C1 segment of cervical spinal cord (tissue), 14 donors: ENCODE measurements at regions not wholly inside any gene's neighbourhood (a gene's known extent, or its start where the extent isn't known, plus 50 kb on each side); places are given as distances from the start of the nearest gene placed in this dataset.
A peak's percentile ranks its signal among the peaks of the same experiment; 100 is the strongest.
"Not testable (repeated sequence)": the region's sequence is repeated elsewhere in the genome, so short reads cannot be mapped to it uniquely, and the experiment has no call there.

Experiments
- DNase-seq, 14 donors: peaks; one replicate each; lab custom pipeline; 2025; lab: John Stamatoyannopoulos, UW

GRCh38 chr3:34449305-34449704, 650.9 kb downstream of the PDCD6IP start:
- DNase-seq = no peak

- no peak for DNase-seq
Observed at GRCh38 chr3:34463414-34463813, 665.0 kb downstream of the PDCD6IP start.

- DNase-seq = no peak
Observed at GRCh38 chr3:34464646-34465045, 666.2 kb downstream of the PDCD6IP start.

DNA sequence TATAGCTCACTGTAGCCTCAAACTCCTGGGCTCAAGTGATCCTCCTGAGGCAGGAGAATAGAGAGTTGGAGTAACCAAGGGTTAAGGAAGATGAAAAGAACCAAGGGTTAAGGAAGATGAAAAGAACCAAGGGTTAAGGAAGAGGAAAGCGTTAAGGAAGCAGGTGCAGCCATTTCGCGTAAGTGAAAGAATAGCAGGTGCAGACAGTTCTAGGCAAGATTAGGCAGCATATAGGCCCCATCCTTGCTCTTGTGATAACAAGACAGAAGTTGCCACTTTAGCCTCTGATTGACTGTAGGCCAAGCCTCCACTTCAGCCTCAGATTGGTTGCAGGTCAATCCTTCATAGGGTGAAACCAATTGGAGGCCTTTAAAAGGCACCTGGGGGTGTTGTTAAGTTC, 677.4 kb downstream of the PDCD6IP start:
- no peak for DNase-seq

DNA sequence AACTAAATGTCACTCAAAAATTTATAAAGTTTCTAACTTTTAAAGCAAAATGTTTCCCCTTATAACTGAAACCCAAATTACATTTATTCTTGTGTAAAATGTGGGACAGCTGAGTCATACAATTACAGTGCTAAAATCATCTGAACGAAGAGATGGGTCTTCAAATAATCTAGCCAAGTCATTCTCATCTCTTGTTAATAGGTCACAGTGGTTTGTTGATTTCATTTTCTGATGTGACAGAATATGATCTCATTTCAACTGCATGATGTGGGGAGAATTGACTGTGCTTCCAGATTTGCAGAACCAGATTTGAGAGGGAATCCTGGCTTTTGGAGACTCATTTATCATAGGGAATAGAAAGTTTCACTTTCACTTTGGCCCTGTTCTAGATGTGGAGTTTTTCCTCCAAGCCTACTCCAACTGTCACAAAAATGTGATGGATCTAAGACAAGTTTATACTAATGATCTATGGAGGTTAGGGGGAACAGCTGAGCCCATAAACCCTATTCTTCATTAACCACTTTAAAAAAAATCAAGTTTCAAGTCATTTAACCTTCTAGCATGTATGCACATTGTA, 685.0 kb downstream of the PDCD6IP start:
- DNase-seq = no peak

DNA sequence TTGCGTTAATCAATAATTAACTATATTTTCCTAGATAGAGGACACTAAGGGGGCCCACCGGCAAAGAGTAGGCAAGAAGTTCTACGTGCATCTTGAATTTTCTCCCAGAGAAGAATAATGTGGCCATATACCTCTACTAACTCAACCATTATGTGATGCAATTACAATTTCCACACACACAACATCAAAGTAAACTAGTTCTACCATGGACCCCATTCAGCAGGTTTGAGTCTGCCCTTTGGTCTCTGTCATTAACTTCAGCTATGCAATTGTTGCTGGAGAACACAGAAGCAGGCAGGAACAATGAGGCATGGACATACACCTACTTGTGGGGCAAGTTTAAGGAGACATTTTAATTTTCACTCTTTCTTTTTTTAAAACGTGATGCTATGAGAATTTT, 705.9 kb downstream of the PDCD6IP start:
- no peak for DNase-seq

DNA sequence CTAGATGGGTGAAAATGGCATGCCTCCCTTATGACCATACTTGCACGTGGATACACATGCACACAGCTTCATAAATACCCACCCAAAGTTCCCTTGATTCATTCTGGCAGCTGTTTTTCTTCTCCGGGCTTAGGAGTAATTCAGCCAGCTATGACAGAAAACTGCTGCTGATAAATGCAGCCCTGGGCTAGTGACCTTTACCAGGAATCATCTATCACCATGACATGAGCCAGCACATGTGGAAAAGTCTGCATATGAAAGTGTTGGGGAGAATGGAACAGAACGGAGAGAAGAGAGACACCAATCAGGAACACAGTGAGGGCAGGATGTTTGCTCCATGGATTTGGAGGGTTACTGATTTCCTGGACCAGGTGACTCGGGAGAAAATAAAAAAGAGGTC, 706.3 kb downstream of the PDCD6IP start:
- DNase-seq = no peak

GRCh38 chr3:34508732-34509131, 710.3 kb downstream of the PDCD6IP start:
- no peak for DNase-seq

GRCh38 chr3:34511891-34512290, 713.5 kb downstream of the PDCD6IP start:
- DNase-seq = peak in 1 of 14 donors; percentile 33

DNA sequence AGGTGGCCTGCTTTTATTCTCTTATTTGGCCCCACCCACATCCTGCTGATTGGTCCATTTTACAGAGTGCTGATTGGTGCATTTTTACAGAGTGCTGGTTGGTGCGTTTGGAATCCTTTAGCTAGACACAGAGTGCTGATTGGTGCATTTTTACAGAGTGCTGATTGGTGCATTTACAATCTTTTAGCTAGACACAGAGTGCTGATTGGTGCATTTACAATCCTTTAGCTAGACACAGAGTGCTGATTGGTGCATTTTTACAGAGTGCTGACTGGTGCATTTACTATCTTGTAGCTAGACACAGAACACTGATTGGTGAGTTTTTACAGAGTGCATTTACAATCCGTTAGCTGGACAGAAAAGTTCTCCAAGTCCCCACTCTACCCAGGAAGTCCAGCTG, 720.6 kb downstream of the PDCD6IP start:
- not testable (repeated sequence) for DNase-seq

GRCh38 chr3:34531156-34531555, 732.7 kb downstream of the PDCD6IP start:
- DNase-seq = no peak

DNA sequence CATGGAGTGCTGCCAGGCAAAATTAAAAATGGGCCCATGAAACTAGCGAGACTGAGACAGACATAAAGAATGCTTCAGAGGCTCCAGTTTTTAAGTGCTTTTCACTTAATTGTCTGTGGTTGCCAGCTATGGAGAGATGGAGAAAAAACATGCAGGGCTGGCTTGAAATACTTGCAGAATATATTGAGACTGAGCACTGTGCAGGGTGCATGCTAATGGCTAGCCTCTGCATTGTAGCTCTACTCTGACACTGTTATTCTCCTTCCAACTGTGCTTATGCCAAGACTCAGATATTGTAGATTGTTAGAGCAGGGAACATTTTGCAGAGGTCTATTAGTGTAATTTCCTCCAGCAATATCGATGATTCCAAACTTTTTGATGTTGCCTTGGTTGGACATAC, 735.0 kb downstream of the PDCD6IP start:
- peak in 1 of 14 donors; percentile 19 for DNase-seq

DNA sequence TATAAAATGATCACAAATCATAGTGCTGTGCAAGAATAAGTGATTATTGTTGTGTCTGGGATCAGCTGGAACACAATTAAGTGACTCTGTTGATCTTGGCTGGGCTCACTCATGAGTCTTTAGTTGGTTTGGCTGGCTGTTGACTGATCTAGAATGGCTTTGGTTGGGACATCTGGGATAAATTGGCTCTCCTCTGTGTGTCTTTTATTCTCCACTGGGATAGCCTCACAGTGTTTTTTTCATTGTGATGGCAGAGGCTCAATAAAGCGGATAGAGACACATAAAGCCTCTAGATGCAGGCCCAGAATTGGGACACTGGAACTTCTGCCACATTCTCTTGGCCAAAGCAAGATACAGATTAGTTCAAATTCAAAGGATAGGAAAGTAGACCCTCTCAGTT, 735.6 kb downstream of the PDCD6IP start:
- peak in 4 of 14 donors; percentile 2 to 4 (median 2) for DNase-seq

GRCh38 chr3:34544136-34544535, 745.7 kb downstream of the PDCD6IP start:
- DNase-seq = no peak

- no peak for DNase-seq
Observed at GRCh38 chr3:34547297-34547920, 749.0 kb downstream of the PDCD6IP start.

DNA sequence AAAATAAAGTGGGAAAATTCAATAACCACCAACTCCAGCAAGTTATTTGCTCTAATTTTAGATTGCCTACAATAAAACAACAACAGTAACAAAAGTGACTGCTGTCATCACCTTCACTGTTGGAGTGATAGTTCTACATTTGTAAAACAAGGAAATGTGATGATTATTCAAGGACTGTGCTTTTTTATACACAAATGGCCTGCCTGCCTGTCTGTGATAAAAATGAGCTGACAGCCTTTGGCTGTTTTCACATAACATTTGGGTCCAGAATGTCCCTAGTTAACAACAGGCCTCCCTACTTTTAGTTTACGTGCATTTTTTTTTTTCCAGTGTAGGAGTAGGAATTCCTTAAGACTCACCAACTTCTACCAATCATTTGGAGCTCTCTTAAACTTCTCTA, 768.8 kb downstream of the PDCD6IP start:
- DNase-seq = peak in 1 of 14 donors; percentile 18

GRCh38 chr3:34568766-34569165, 770.3 kb downstream of the PDCD6IP start:
- DNase-seq = no peak

- no peak for DNase-seq
Observed at GRCh38 chr3:34569437-34569836, 771.0 kb downstream of the PDCD6IP start.

GRCh38 chr3:34570916-34571705, 772.7 kb downstream of the PDCD6IP start:
- no peak for DNase-seq

DNA sequence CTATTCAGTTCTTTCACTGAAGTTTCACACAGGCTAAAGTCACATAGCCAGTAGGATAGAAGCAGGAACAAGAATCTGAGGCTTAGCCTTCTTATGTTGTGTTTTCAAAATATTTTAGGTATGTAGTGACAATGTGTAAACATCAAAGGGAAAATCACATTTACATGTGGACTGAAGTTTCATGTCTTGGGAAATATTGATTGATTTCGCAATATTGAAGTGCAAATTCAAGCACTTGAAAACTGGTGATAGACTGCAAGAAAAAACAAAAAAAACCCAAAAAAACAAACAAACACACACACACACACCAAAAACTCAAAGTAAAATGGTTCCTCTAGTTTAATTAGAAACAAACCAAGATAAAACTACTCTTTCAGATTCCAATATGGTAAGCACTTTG, 773.3 kb downstream of the PDCD6IP start:
- DNase-seq = no peak

- no peak for DNase-seq
Observed at GRCh38 chr3:34575776-34576175, 777.3 kb downstream of the PDCD6IP start.

DNA sequence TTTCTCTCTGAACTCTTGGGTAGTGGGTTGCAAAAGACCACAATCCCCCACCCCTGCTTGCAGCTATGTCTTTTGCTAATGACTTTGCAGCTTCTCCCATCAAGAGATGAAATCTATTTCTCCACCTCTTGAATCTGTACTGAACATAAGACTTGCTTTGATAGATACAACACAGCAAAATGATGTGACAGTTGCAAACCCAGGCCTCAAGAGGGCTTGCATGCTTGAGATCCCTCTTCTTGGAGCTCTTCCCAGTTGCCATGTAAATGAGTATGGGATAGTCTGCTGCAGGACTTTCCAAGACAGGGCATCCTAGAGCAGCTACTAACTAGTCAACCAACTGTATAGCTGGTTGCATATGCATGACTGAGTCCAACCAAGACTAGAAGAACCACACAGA, 783.6 kb downstream of the PDCD6IP start:
- DNase-seq = no peak

DNA sequence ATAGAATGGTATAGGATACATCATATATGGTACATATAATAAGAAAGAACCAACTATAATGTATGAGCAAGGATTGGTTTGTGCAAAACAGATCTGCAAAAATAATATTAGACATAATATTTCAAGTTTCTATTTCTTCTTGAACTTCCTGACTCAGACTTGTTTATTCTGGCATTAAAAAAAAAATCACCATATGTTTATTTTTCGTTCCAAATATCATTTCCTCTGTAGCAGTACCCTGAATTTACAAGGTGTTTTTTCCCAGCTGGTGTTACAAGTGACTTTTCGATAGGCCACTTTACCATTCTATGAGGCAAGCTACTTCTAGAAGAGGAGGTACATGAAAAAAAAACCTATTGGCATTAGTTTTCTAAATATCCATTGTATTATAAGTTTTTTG, 785.0 kb downstream of the PDCD6IP start:
- peak in 1 of 14 donors; percentile 79 for DNase-seq
